Type B pancreatic cell (in vitro differentiated cells): ENCODE measurements at regions not wholly inside any gene's neighbourhood (a gene's known extent, or its start where the extent isn't known, plus 50 kb on each side); places are given as distances from the start of the nearest gene placed in this dataset.

Source experiments
- DNase-seq: peaks from one replicate; pipeline ENCODE4 v3.0.0; 2021; ENCODE audit warnings: mixed read lengths; ENCODE audit not compliant: unreplicated experiment; ENCODE audit errors: extremely low spot score
- H3K27ac Mint-ChIP-seq: 2 replicates; pipeline ENCODE4 v1.8.0; 2021; ENCODE audit warnings: mild to moderate bottlenecking, mixed read lengths
- H3K27me3 Mint-ChIP-seq: 2 replicates; pipeline ENCODE4 v1.8.0; 2021; ENCODE audit warnings: mixed read lengths
- H3K36me3 Mint-ChIP-seq: 2 replicates; pipeline ENCODE4 v1.8.0; 2021; ENCODE audit warnings: mixed read lengths
- H3K4me1 Mint-ChIP-seq: one replicate; pipeline ENCODE4 v1.8.0; 2021; ENCODE audit warnings: mixed read lengths; ENCODE audit not compliant: unreplicated experiment
- H3K4me3 Mint-ChIP-seq: 2 replicates; pipeline ENCODE4 v1.8.0; 2021; ENCODE audit warnings: mild to moderate bottlenecking, mixed read lengths
- H3K9me3 Mint-ChIP-seq: 2 replicates; pipeline ENCODE4 v1.8.0; 2021; ENCODE audit warnings: mixed read lengths
- TF ChIP-seq, protein P1 (sequence below): fragments of 200-600 bp; sonication (generic); conservative IDR thresholded peaks from 2 replicates; pipeline ENCODE4 v1.5.0; 2021; ENCODE audit warnings: antibody characterized with exemption, mild to moderate bottlenecking

DNA sequence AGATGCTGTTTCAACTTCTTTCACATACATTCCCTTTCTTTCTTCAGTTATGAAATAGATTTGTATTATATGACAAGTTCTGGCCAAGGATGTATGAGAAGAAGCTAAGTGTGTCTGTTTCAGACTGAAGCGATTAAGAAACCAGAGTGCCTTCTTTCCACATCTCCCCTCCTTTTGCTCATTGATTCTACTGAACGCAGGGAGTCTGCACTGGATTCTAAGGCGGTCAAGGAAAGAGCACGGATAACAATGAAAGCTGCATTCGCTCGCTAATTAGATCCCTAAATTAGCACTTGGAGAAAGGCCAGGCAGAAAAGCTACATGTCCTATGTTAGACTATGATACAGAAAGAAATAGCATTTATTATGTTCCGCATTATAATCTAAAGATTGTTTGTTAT is 267.7 kb downstream of the HAO1 start:
- Mint-ChIP-seq H3K4me3 (no peak overlapping the region), H3K4me1 (no peaks in the 10 kb centered on the region), H3K36me3 (no peaks in the 10 kb centered on the region), H3K27ac (no peak overlapping the region), H3K9me3 (no peaks in the 10 kb centered on the region), H3K27me3 (no peaks in the 10 kb centered on the region)
- TF ChIP-seq, protein P1, sequence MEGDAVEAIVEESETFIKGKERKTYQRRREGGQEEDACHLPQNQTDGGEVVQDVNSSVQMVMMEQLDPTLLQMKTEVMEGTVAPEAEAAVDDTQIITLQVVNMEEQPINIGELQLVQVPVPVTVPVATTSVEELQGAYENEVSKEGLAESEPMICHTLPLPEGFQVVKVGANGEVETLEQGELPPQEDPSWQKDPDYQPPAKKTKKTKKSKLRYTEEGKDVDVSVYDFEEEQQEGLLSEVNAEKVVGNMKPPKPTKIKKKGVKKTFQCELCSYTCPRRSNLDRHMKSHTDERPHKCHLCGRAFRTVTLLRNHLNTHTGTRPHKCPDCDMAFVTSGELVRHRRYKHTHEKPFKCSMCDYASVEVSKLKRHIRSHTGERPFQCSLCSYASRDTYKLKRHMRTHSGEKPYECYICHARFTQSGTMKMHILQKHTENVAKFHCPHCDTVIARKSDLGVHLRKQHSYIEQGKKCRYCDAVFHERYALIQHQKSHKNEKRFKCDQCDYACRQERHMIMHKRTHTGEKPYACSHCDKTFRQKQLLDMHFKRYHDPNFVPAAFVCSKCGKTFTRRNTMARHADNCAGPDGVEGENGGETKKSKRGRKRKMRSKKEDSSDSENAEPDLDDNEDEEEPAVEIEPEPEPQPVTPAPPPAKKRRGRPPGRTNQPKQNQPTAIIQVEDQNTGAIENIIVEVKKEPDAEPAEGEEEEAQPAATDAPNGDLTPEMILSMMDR = no peak
- no peak for DNase-seq

- no peak for DNase-seq
- no peaks in the 10 kb centered on the region for H3K27me3 Mint-ChIP-seq
- H3K27ac Mint-ChIP-seq = no peak overlapping the region
- no peaks in the 10 kb centered on the region for H3K9me3 Mint-ChIP-seq
- H3K4me1 Mint-ChIP-seq = no peaks in the 10 kb centered on the region
- H3K4me3 Mint-ChIP-seq = no peak overlapping the region
- TF ChIP-seq, protein P1 = no peak
- H3K36me3 Mint-ChIP-seq = no peaks in the 10 kb centered on the region
Measured at GRCh38 chr20:7673841-7674240, 266.4 kb downstream of the HAO1 start.

DNA sequence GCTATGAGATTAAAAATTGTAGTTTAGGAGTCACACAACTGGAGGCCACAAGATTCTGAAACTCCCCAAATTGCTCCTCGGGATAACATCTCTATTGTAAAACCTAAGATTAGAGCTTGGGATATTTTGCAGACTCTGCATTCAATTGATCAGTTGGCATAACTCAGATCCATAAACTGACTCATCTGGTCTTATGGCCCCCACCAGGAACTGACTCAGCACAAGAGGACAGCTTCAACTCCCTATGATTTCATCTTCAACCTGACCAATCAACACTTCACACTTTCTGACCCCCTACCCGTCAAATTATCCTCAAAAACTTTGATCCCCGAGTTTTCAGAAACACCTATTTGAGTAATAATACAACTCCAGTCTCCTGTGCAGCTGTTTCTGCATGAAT is 257.3 kb downstream of the HAO1 start:
- H3K27ac Mint-ChIP-seq = no peak overlapping the region
- no peaks in the 10 kb centered on the region for H3K4me1 Mint-ChIP-seq
- no peak for DNase-seq
- no peaks in the 10 kb centered on the region for H3K9me3 Mint-ChIP-seq
- no peaks in the 10 kb centered on the region for H3K36me3 Mint-ChIP-seq
- no peak overlapping the region for H3K4me3 Mint-ChIP-seq
- TF ChIP-seq, protein P1 = no peak
- no peaks in the 10 kb centered on the region for H3K27me3 Mint-ChIP-seq

- DNase-seq = no peak
- no peaks in the 10 kb centered on the region for H3K4me1 Mint-ChIP-seq
- no peaks in the 10 kb centered on the region for H3K9me3 Mint-ChIP-seq
- TF ChIP-seq, protein P1 = no peak
- H3K27me3 Mint-ChIP-seq = no peaks in the 10 kb centered on the region
- no peaks in the 10 kb centered on the region for H3K36me3 Mint-ChIP-seq
- H3K4me3 Mint-ChIP-seq = no peak overlapping the region
- H3K27ac Mint-ChIP-seq = no peak overlapping the region
Measured at GRCh38 chr20:7687065-7687464, 253.2 kb downstream of the HAO1 start.

DNA sequence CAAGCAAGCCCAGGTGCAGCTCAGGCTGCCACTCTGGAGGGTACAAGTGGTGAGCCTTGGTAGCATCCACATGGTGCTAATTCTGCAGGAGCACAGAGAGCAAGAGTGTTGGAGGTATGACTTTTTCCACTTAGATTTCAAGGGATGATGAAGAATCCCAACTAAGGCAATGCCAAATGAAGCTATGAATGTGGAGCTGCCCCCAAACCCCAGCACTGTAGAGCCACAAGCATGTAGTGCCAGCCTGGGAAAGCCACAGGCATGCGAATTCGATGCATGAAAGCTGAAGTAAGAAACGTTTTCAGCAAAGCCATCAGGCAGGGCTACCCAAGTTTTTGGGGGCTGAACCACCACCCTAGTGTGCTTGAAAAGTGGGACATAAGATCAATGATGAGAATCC is 251.1 kb downstream of the HAO1 start:
- H3K4me1 Mint-ChIP-seq = no peaks in the 10 kb centered on the region
- TF ChIP-seq, protein P1 = no peak
- no peak overlapping the region for H3K27ac Mint-ChIP-seq
- H3K27me3 Mint-ChIP-seq = no peaks in the 10 kb centered on the region
- no peaks in the 10 kb centered on the region for H3K9me3 Mint-ChIP-seq
- no peaks in the 10 kb centered on the region for H3K36me3 Mint-ChIP-seq
- H3K4me3 Mint-ChIP-seq = no peak overlapping the region
- DNase-seq = no peak

GRCh38 chr20:7691647-7692269 is 248.5 kb downstream of the HAO1 start:
- DNase-seq = no peak
- TF ChIP-seq, protein P1 = no peak
- H3K27ac Mint-ChIP-seq = no peak overlapping the region
- H3K36me3 Mint-ChIP-seq = no peaks in the 10 kb centered on the region
- H3K4me1 Mint-ChIP-seq = no peaks in the 10 kb centered on the region
- H3K27me3 Mint-ChIP-seq = no peaks in the 10 kb centered on the region
- no peaks in the 10 kb centered on the region for H3K9me3 Mint-ChIP-seq
- no peak overlapping the region for H3K4me3 Mint-ChIP-seq
